HG03575 (cell line): ENCODE measurements at regions not wholly inside any gene's neighbourhood (a gene's known extent, or its start where the extent isn't known, plus 50 kb on each side); places are given as distances from the start of the nearest gene placed in this dataset.

ENCODE experiments used
- ATAC-seq: cut with Tn5 transposase; IDR thresholded peaks from one replicate; pipeline ENCODE4 v1.9.1; 2021; ENCODE audit not compliant: unreplicated experiment, insufficient number of reproducible peaks, low FRiP score; ENCODE audit errors: extremely low read depth

GRCh38 chr5:73299665-73300336 lies 126.8 kb downstream of the TMEM174 start:
- ATAC-seq = no peak

- no peak for ATAC-seq
Measured at GRCh38 chr5:73298772-73299630, 126.0 kb downstream of the TMEM174 start.

- ATAC-seq = no peak
Measured at GRCh38 chr5:73298251-73298771, 125.3 kb downstream of the TMEM174 start.

- no peak for ATAC-seq
Measured at GRCh38 chr5:73297430-73297829, 124.4 kb downstream of the TMEM174 start.

- no peak for ATAC-seq
Measured at GRCh38 chr5:73296772-73297171, 123.8 kb downstream of the TMEM174 start.

GRCh38 chr5:73295921-73296320 lies 122.9 kb downstream of the TMEM174 start:
- ATAC-seq = no peak

- no peak for ATAC-seq
Measured at GRCh38 chr5:73295447-73295846, 122.5 kb downstream of the TMEM174 start.

- ATAC-seq = no peak
Measured at GRCh38 chr5:73292816-73293459, 119.9 kb downstream of the TMEM174 start.

GRCh38 chr5:73291873-73292272 lies 118.9 kb downstream of the TMEM174 start:
- ATAC-seq = no peak

- no peak for ATAC-seq
Measured at GRCh38 chr5:73290242-73290641, 117.2 kb downstream of the TMEM174 start.

- no peak for ATAC-seq
Measured at GRCh38 chr5:73288803-73289720, 116.1 kb downstream of the TMEM174 start.

GRCh38 chr5:73286896-73287295 lies 113.9 kb downstream of the TMEM174 start:
- ATAC-seq = no peak

- no peak for ATAC-seq
Measured at GRCh38 chr5:73284985-73285384, 112.0 kb downstream of the TMEM174 start.

- no peak for ATAC-seq
Measured at GRCh38 chr5:73284220-73284795, 111.3 kb downstream of the TMEM174 start.

- no peak for ATAC-seq
Measured at GRCh38 chr5:73282923-73283322, 109.9 kb downstream of the TMEM174 start.

GRCh38 chr5:73282383-73282782 lies 109.4 kb downstream of the TMEM174 start:
- no peak for ATAC-seq

GRCh38 chr5:73280821-73281746 lies 108.1 kb downstream of the TMEM174 start:
- ATAC-seq = no peak
